ENCODE measurements at regions not wholly inside any gene's neighbourhood (a gene's known extent, or its start where the extent isn't known, plus 50 kb on each side); places are given as distances from the start of the nearest gene placed in this dataset.

DNA sequence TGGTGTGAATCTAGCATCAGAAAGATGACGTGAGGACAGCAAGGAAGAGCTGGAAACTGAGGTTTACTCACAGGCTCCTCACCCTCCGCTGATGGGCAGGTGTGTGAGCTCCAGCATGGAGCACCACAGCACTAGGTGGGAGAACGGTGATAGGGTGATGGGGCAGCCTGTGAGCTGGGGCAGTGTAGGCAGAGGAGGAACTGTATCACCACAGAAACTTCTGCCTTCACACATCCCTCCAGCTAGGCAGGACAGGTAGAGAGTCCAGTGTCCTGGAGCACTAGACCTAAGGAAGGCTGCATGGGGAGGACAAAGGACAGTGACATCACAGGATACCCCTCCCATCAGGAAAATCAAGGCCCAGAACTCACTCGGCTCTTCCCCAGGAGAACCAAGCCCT lies 241.8 kb upstream of the PRSS58 start:
- TF ChIP-seq EZH2 (IDR thresholded peaks at IDR 0.05; ENCODE audit: low read depth) (no peak), CTCF (conservative IDR thresholded peaks at IDR 0.05) (no peak)

All from PC-9 (cell line).